Right lobe of liver (tissue), 6 donors: ENCODE measurements at regions not wholly inside any gene's neighbourhood (a gene's known extent, or its start where the extent isn't known, plus 50 kb on each side); places are given as distances from the start of the nearest gene placed in this dataset.
A peak's percentile ranks its signal among the peaks of the same experiment; 100 is the strongest.

ENCODE experiments used
- ATAC-seq, 4 donors: fragments of 200-7000 bp; cut with Tn5 transposase; one replicate each; pipeline ENCODE4 v1.9.1; 2020; ENCODE audit warnings: mild to moderate bottlenecking in 4 of 4, moderate library complexity in 4 of 4
- DNase-seq, 3 donors: peaks; one replicate each; pipeline ENCODE4 v3.0.0-alpha.2; 2020
- H3K27ac ChIP-seq, 3 donors: fragments of 200-600 bp; one replicate each; pipeline ENCODE4 v1.8.0; 2022
- H3K27me3 ChIP-seq, 2 donors: fragments of 200-600 bp; one replicate each; pipeline ENCODE4 v1.8.0; 2022
- H3K36me3 ChIP-seq, 4 donors: fragments of 200-600 bp; sonication (generic) in 1 of 4; one replicate each; pipeline versions ENCODE4 v1.5.1 to v1.8.0; 2017 to 2022; ENCODE audit warnings: control low read depth in 1 of 4
- H3K4me1 ChIP-seq, 4 donors: fragments of 200-600 bp; sonication (generic) in 1 of 4; one replicate each; pipeline versions ENCODE4 v1.5.1 to v1.8.0; 2017 to 2022; ENCODE audit warnings: control low read depth in 1 of 4
- H3K4me3 ChIP-seq, 3 donors: fragments of 200-600 bp; one replicate each; pipeline ENCODE4 v1.8.0; 2022
- H3K9me3 ChIP-seq, 4 donors: fragments of 200-600 bp; sonication (generic) in 1 of 4; one replicate each; pipeline versions ENCODE4 v1.5.1 to v1.8.0; 2017 to 2022; ENCODE audit warnings: control low read depth in 1 of 4
- CTCF ChIP-seq, 4 donors: fragments of 200-600 bp in 3 of 4; fragments of 450-650 bp in 1 of 4; IDR thresholded peaks; one replicate each; pipeline versions ENCODE4 v1.5.1 to v1.8.0; 2016 to 2022; ENCODE audit warnings: antibody characterized with exemption in 4 of 4, mild to moderate bottlenecking in 2 of 4
- POLR2A ChIP-seq: fragments of 450-650 bp; IDR thresholded peaks from one replicate; pipeline ENCODE4 v1.6.1; 2017; ENCODE audit warnings: antibody characterized with exemption, mild to moderate bottlenecking
- WGBS: methylation state at CpG from one replicate; pipeline ENCODE4 v1.1.6; 2018; ENCODE audit warnings: low coverage, low lambda C conversion rate; ENCODE audit not compliant: insufficient coverage; ENCODE audit errors: missing lambda C conversion rate; 5-methylcytosine and 5-hydroxymethylcytosine counted together
- intact Hi-C, 2 donors: fragments of 100-400 bp; cut with DNase I; formaldehyde crosslinking; loops; one replicate each; pipeline versions ENCODE4 v1.11.2 to v1.14.1; 2022
- donor health status: DM: no; HTN: yes; CAD: no.
- donor health status: DM: no; HTN: no; CAD: no.
- donor health status: DM: no; HTN: no; CAD: no.
- donor health status: DM: no; HTN: yes; CAD: no.
- donor health status: DM: no; HTN: yes; CAD: no.

GRCh38 chr11:19442554-19442910 is 201.8 kb upstream of the E2F8 start:
- Histone ChIP-seq H3K27ac (no peak overlapping the region), H3K27me3 (no peaks in the 10 kb centered on the region), H3K36me3 (no peaks in the 10 kb centered on the region), H3K4me1 (peaks cover 0 to 18% (median 8%) of the 10 kb centered on the region in 4 donors), H3K4me3 (no peak overlapping the region), H3K9me3 (no peaks in the 10 kb centered on the region)
- DNase-seq (no peak), ATAC-seq (no peak)
- intact Hi-C loops: loop anchor here in 1 of 2 donors (10.0 kb wide), 1 partner anchor 72 kb away; no protein-coding TSS in a partner anchor
- no peak for TF ChIP-seq POLR2A
- no peak for TF ChIP-seq CTCF (IDR thresholded peaks at IDR 0.05)

- ATAC-seq (peak in 2 of 4 donors; percentile 7 to 87), DNase-seq (peak in 1 of 3 donors; percentile 61)
- Histone ChIP-seq H3K4me3 (no peak overlapping the region), H3K27ac (no peak overlapping the region), H3K36me3 (no peaks in the 10 kb centered on the region), H3K27me3 (no peaks in the 10 kb centered on the region), H3K4me1 (peaks cover 0 to 12% (median 6%) of the 10 kb centered on the region in 4 donors), H3K9me3 (no peaks in the 10 kb centered on the region)
- WGBS: 67% methylated on average over 6 of the region's 11 CpGs
- intact Hi-C loops: loop anchor here in 1 of 2 donors (10.0 kb wide), 1 partner anchor 73 kb away; no protein-coding TSS in a partner anchor
- TF ChIP-seq CTCF (IDR thresholded peaks at IDR 0.05) (no peak), POLR2A (no peak)
These were observed 201.2 kb upstream of the E2F8 start for GRCh38 chr11:19441752-19442553.

GRCh38 chr11:19441288-19441687 is 200.5 kb upstream of the E2F8 start:
- H3K9me3 ChIP-seq: no peaks in the 10 kb centered on the region
- H3K27me3 ChIP-seq: no peaks in the 10 kb centered on the region
- DNase-seq: no peak
- no peak for ATAC-seq
- intact Hi-C loops: loop anchor here in 1 of 2 donors (10.0 kb wide), 1 partner anchor 74 kb away; no protein-coding TSS in a partner anchor
- H3K4me3 ChIP-seq: no peak overlapping the region
- no peaks in the 10 kb centered on the region for H3K36me3 ChIP-seq
- TF ChIP-seq CTCF (IDR thresholded peaks at IDR 0.05) (no peak), POLR2A (no peak)
- H3K4me1 ChIP-seq: peaks cover 0 to 6% (median 3%) of the 10 kb centered on the region in 4 donors
- H3K27ac ChIP-seq: no peak overlapping the region
- 54% methylated on average over 2 of the region's 3 CpGs for WGBS

GRCh38 chr11:19437760-19438159 is 197.0 kb upstream of the E2F8 start:
- Histone ChIP-seq H3K27ac (no peak overlapping the region), H3K4me1 (no peaks in the 10 kb centered on the region), H3K4me3 (no peak overlapping the region), H3K36me3 (no peaks in the 10 kb centered on the region), H3K9me3 (no peaks in the 10 kb centered on the region), H3K27me3 (no peaks in the 10 kb centered on the region)
- no peak for TF ChIP-seq CTCF (IDR thresholded peaks at IDR 0.05)
- no peak for TF ChIP-seq POLR2A
- intact Hi-C loops: no loop called here
- WGBS: 100% methylated on average over 1 of the region's 1 CpG
- ATAC-seq: no peak
- no peak for DNase-seq
